Heart left ventricle (tissue), 13 donors: ENCODE measurements at regions not wholly inside any gene's neighbourhood (a gene's known extent, or its start where the extent isn't known, plus 50 kb on each side); places are given as distances from the start of the nearest gene placed in this dataset.

Experiments
- CTCF ChIP-seq, 12 donors: fragments of 200-600 bp; sonication (generic) in 4 of 12; IDR thresholded peaks; one replicate each; pipeline versions ENCODE4 v1.5.0 to v1.8.0; 2018 to 2022; ENCODE audit warnings: antibody characterized with exemption in 12 of 12, mild to moderate bottlenecking in 5 of 12
- POLR2A ChIP-seq, 2 donors: fragments of 450-650 bp; IDR thresholded peaks; one replicate each; pipeline ENCODE4 v1.6.1; 2017; ENCODE audit warnings: antibody characterized with exemption in 2 of 2, mild to moderate bottlenecking in 2 of 2, moderate library complexity in 2 of 2
- donor health status: ischemic (EF 13 %, LVEDD 7.1; RV severe dilation, severe dysfunction).
- donor health status: DM: no; HTN: yes; CAD: no.
- donor health status: DM: no; HTN: no; CAD: no.
- donor health status: ischemic (EF 25% LVEDD 6.9; RV normal size, moderate dysfunction).
- donor health status: ischemic (EF 25% LVEDD 5.7; RV mildly dilated, moderate dysfunction).
- donor health status: ischemic (EF 35%, LVEDD 5.7; RV mildly dilated, moderate dysfunction).
- donor health status: nonischemic (EF 11% LVEDD 7.7; RV severe dilation, severe dysfunction).
- donor health status: DM: yes; HTN: yes; CAD: no.
- donor health status: PGD.
- donor health status: ischemic (EF 29% LVEDD 5.4; RV normal size, mild dysfunction).
- donor health status: nonischemic (EF 23%, LVEDD 6.1; RV moderate dilation, normal function).

- TF ChIP-seq CTCF (IDR thresholded peaks at IDR 0.05), result no peak
- no peak for TF ChIP-seq POLR2A (IDR thresholded peaks at IDR 0.05)
These were observed 440.0 kb downstream of the TUSC7 start for GRCh38 chr3:117149584-117149983.
